H9 (cell line): ENCODE measurements at regions not wholly inside any gene's neighbourhood (a gene's known extent, or its start where the extent isn't known, plus 50 kb on each side); places are given as distances from the start of the nearest gene placed in this dataset.

Experiments
- DNase-seq: peaks from one replicate; pipeline ENCODE4 v3.0.0-alpha.2; 2017
- H2AFZ ChIP-seq: one replicate; pipeline ENCODE4 v1.6.1; 2013; ENCODE audit warnings: mild to moderate bottlenecking, low read length, control low read depth, moderate library complexity
- H2AK5ac ChIP-seq: 2 replicates; pipeline ENCODE4 v1.6.1; 2013; ENCODE audit warnings: low read length, control low read depth, mixed read lengths; ENCODE audit not compliant: insufficient read length
- H2BK120ac ChIP-seq: one replicate; pipeline ENCODE4 v1.6.1; 2013; ENCODE audit warnings: low read depth, mild to moderate bottlenecking, low read length, control low read depth, inconsistent platforms; ENCODE audit not compliant: poor library complexity, severe bottlenecking
- H2BK12ac ChIP-seq: 2 replicates; pipeline ENCODE4 v1.6.1; 2013; ENCODE audit warnings: low read length, control low read depth, mixed read lengths, low read depth; ENCODE audit not compliant: insufficient read length
- H2BK15ac ChIP-seq: 2 replicates; pipeline ENCODE4 v1.6.1; 2013; ENCODE audit warnings: low read depth, low read length, control low read depth
- H2BK20ac ChIP-seq: one replicate; pipeline ENCODE4 v1.6.1; 2013; ENCODE audit warnings: low read depth, mild to moderate bottlenecking, low read length, control low read depth, inconsistent platforms; ENCODE audit not compliant: poor library complexity, severe bottlenecking
- H2BK5ac ChIP-seq: 2 replicates; pipeline ENCODE4 v1.6.1; 2013; ENCODE audit warnings: low read length, control low read depth, mixed read lengths; ENCODE audit not compliant: insufficient read length
- H3K14ac ChIP-seq: 2 replicates; pipeline ENCODE4 v1.6.1; 2013; ENCODE audit warnings: low read length, control low read depth; ENCODE audit not compliant: insufficient read depth
- H3K18ac ChIP-seq: 2 replicates; pipeline ENCODE4 v1.6.1; 2013; ENCODE audit warnings: low read depth, mild to moderate bottlenecking, mixed read lengths, low read length, control low read depth; ENCODE audit not compliant: insufficient read length
- H3K23ac ChIP-seq: 2 replicates; pipeline ENCODE4 v1.6.1; 2013; ENCODE audit warnings: low read length, control low read depth, mixed read lengths, low read depth; ENCODE audit not compliant: insufficient read length
- H3K23me2 ChIP-seq: 2 replicates; pipeline ENCODE4 v1.6.1; 2013; ENCODE audit warnings: low read depth, mild to moderate bottlenecking, mixed read lengths, low read length, control low read depth; ENCODE audit not compliant: insufficient read length, poor library complexity, severe bottlenecking
- H3K27ac ChIP-seq: 2 replicates; pipeline ENCODE4 v1.5.1; 2013; ENCODE audit warnings: low read length, control low read depth, mixed read lengths, low read depth; ENCODE audit not compliant: insufficient read length
- H3K27me3 ChIP-seq: 2 replicates; pipeline ENCODE4 v1.6.1; 2013; ENCODE audit warnings: low read length, control low read depth, inconsistent platforms; ENCODE audit not compliant: insufficient read depth
- H3K4ac ChIP-seq: 2 replicates; pipeline ENCODE4 v1.6.1; 2013; ENCODE audit warnings: low read depth, mild to moderate bottlenecking, control low read depth, inconsistent platforms, low read length, moderate library complexity
- H3K4me1 ChIP-seq: 2 replicates; pipeline ENCODE4 v1.6.1; 2013; ENCODE audit warnings: low read length, control low read depth, inconsistent platforms; ENCODE audit not compliant: insufficient read depth
- H3K4me2 ChIP-seq: 2 replicates; pipeline ENCODE4 v1.6.1; 2013; ENCODE audit warnings: low read length, control low read depth, mixed read lengths; ENCODE audit not compliant: insufficient read length, insufficient read depth
- H3K56ac ChIP-seq: 2 replicates; pipeline ENCODE4 v1.6.1; 2013; ENCODE audit warnings: low read depth, mild to moderate bottlenecking, mixed read lengths, low read length, control low read depth; ENCODE audit not compliant: insufficient read length
- H3K79me1 ChIP-seq: 2 replicates; pipeline ENCODE4 v1.6.1; 2013; ENCODE audit warnings: low read depth, mild to moderate bottlenecking, moderate library complexity, low read length, control low read depth, inconsistent platforms; ENCODE audit not compliant: insufficient read depth, poor library complexity, severe bottlenecking
- H3K79me2 ChIP-seq: 2 replicates; pipeline ENCODE4 v1.6.1; 2013; ENCODE audit warnings: low read length, control low read depth, inconsistent platforms; ENCODE audit not compliant: insufficient read depth
- H3K9ac ChIP-seq: 2 replicates; pipeline ENCODE4 v1.6.1; 2013; ENCODE audit warnings: low read length, control low read depth, mixed read lengths; ENCODE audit not compliant: insufficient read length; ENCODE audit errors: extremely low read depth
- H3K9me3 ChIP-seq: one replicate; pipeline ENCODE4 v1.6.1; 2013; ENCODE audit warnings: low read depth, low read length, inconsistent platforms; ENCODE audit not compliant: control insufficient read depth
- H3T11ph ChIP-seq: one replicate; pipeline ENCODE4 v1.6.1; 2013; ENCODE audit warnings: mild to moderate bottlenecking, low read length, control low read depth, inconsistent platforms
- H4K20me1 ChIP-seq: one replicate; pipeline ENCODE4 v1.6.1; 2013; ENCODE audit not compliant: control insufficient read depth, insufficient read length, insufficient read depth
- H4K5ac ChIP-seq: 2 replicates; pipeline ENCODE4 v1.6.1; 2013; ENCODE audit warnings: low read depth, mild to moderate bottlenecking, mixed read lengths, low read length, control low read depth; ENCODE audit not compliant: insufficient read length
- H4K8ac ChIP-seq: replicated peaks from 2 replicates; pipeline ENCODE4 v1.6.1; 2013; ENCODE audit warnings: low read length, control low read depth, mixed read lengths, low read depth; ENCODE audit not compliant: insufficient read length
- H4K91ac ChIP-seq: 2 replicates; pipeline ENCODE4 v1.6.1; 2013; ENCODE audit warnings: low read depth, mild to moderate bottlenecking, moderate library complexity, mixed read lengths, low read length, control low read depth; ENCODE audit not compliant: insufficient read length
- H3K27ac Mint-ChIP-seq, 3 experiments: 2 replicates in 2 of 3; 3 replicates in 1 of 3; pipeline ENCODE4 v1.8.0; 2020 to 2021; ENCODE audit warnings: mixed read lengths in 3 of 3, mild to moderate bottlenecking in 1 of 3, moderate library complexity in 1 of 3
- H3K27me3 Mint-ChIP-seq: 2 replicates; pipeline ENCODE4 v1.8.0; 2021; ENCODE audit warnings: low read depth, mild to moderate bottlenecking, moderate library complexity, mixed read lengths
- H3K36me3 Mint-ChIP-seq, 3 experiments: 2 replicates in 2 of 3; 3 replicates in 1 of 3; pipeline ENCODE4 v1.8.0; 2020 to 2021; ENCODE audit warnings: low read depth in 3 of 3, mixed read lengths in 3 of 3; ENCODE audit not compliant: insufficient read depth in 1 of 3
- H3K4me1 Mint-ChIP-seq, 2 experiments: 2 replicates each; pipeline ENCODE4 v1.8.0; 2020; ENCODE audit warnings: mixed read lengths in 2 of 2
- H3K4me3 Mint-ChIP-seq, 2 experiments: 2 replicates in 1 of 2; 3 replicates in 1 of 2; pipeline ENCODE4 v1.8.0; 2020 to 2021; ENCODE audit warnings: mild to moderate bottlenecking in 2 of 2, mixed read lengths in 2 of 2, moderate library complexity in 1 of 2
- H3K9me3 Mint-ChIP-seq, 2 experiments: 2 replicates in 1 of 2; 3 replicates in 1 of 2; pipeline ENCODE4 v1.8.0; 2020; ENCODE audit warnings: mild to moderate bottlenecking in 2 of 2, mixed read lengths in 2 of 2, moderate library complexity in 1 of 2
- CTCF ChIP-seq: fragments of 200-600 bp; sonication (generic); conservative IDR thresholded peaks from 3 replicates; pipeline ENCODE4 v1.8.0; 2021; ENCODE audit warnings: antibody characterized with exemption, mild to moderate bottlenecking
- WGBS: extraction: QIAGEN DNeasy Blood & Tissue Kit; methylation state at CpG from one replicate; pipeline ENCODE4 v1.1.7; 2013; ENCODE audit warnings: missing lambda C conversion rate, low lambda C conversion rate, mixed read lengths; ENCODE audit not compliant: insufficient read length; ENCODE audit errors: extremely low coverage; 5-methylcytosine and 5-hydroxymethylcytosine counted together

- Histone ChIP-seq H3K23me2 (no peaks in the 10 kb centered on the region), H3K27me3 (no peaks in the 10 kb centered on the region), H2BK5ac (no peak overlapping the region), H4K5ac (no peak overlapping the region), H2BK15ac (no peak overlapping the region), H3K18ac (no peak overlapping the region), H3K79me2 (no peaks in the 10 kb centered on the region), H4K8ac (no peak overlapping the region), H3K14ac (no peak overlapping the region), H3K23ac (no peak overlapping the region), H3K4me2 (no peak overlapping the region), H2BK20ac (no peak overlapping the region), H2BK120ac (no peak overlapping the region), H3K4ac (no peak overlapping the region), H2BK12ac (no peak overlapping the region), H3K56ac (no peak overlapping the region), H3T11ph (no peak overlapping the region), H4K91ac (no peak overlapping the region), H2AK5ac (no peak overlapping the region), H3K4me1 (no peaks in the 10 kb centered on the region), H3K27ac (no peak overlapping the region), H3K79me1 (no peaks in the 10 kb centered on the region), H4K20me1 (no peaks in the 10 kb centered on the region), H3K9ac (no peak overlapping the region), H2AFZ (no peak overlapping the region), H3K9me3 (peaks cover 8% of the 10 kb centered on the region)
- H3K9me3 Mint-ChIP-seq = peaks cover 10 to 12% of the 10 kb centered on the region in 2 experiments; a peak in 4 of 5 replicates
- WGBS = no CpG with 5 or more reads among the region's 3 CpGs
- peaks cover 4 to 18% (median 11%) of the 10 kb centered on the region in 3 experiments; a peak in 5 of 7 replicates for H3K36me3 Mint-ChIP-seq
- H3K27ac Mint-ChIP-seq = no peak overlapping the region
- TF ChIP-seq CTCF = no peak
- no peak for DNase-seq
- no peak overlapping the region for H3K4me3 Mint-ChIP-seq
- peaks cover 4 to 10% of the 10 kb centered on the region in 2 experiments for H3K4me1 Mint-ChIP-seq
- no peaks in the 10 kb centered on the region; the same call in 1 of the 2 replicates for H3K27me3 Mint-ChIP-seq
These were observed 766.4 kb upstream of the WWC1 start for GRCh38 chr5:167525004-167525403.
